Spleen (tissue), 11 donors: ENCODE measurements at regions not wholly inside any gene's neighbourhood (a gene's known extent, or its start where the extent isn't known, plus 50 kb on each side); places are given as distances from the start of the nearest gene placed in this dataset.

Experiments
- DNase-seq: peaks from one replicate; pipeline ENCODE4 v3.0.0-alpha.2; 2020
- H3K27ac ChIP-seq, 8 donors: fragments of 200-600 bp; sonication (generic) in 7 of 8; 1 replicate in 4 of 8; 2 replicates in 4 of 8; pipeline versions ENCODE4 v1.5.0 to v1.8.0; 2016 to 2021; ENCODE audit warnings: inconsistent platforms in 4 of 8, mild to moderate bottlenecking in 4 of 8, moderate library complexity in 1 of 8
- H3K27me3 ChIP-seq, 7 donors: fragments of 200-600 bp; sonication (generic) in 6 of 7; replicated peaks in 1 of 7; 1 replicate in 4 of 7; 2 replicates in 3 of 7; pipeline versions ENCODE4 v1.5.0 to v1.8.0; 2016 to 2021; ENCODE audit warnings: inconsistent platforms in 3 of 7, mild to moderate bottlenecking in 1 of 7
- H3K36me3 ChIP-seq, 6 donors: fragments of 200-600 bp; sonication (generic) in 5 of 6; 1 replicate in 4 of 6; 2 replicates in 2 of 6; pipeline versions ENCODE4 v1.5.0 to v1.8.0; 2016 to 2021; ENCODE audit warnings: inconsistent platforms in 2 of 6
- H3K4me1 ChIP-seq, 6 donors: fragments of 200-600 bp; sonication (generic) in 5 of 6; 1 replicate in 3 of 6; 2 replicates in 3 of 6; pipeline versions ENCODE4 v1.5.0 to v1.8.0; 2016 to 2021; ENCODE audit warnings: inconsistent platforms in 3 of 6
- H3K4me3 ChIP-seq, 8 donors: fragments of 200-600 bp; sonication (generic) in 7 of 8; 1 replicate in 4 of 8; 2 replicates in 4 of 8; pipeline versions ENCODE4 v1.5.0 to v1.8.0; 2016 to 2021; ENCODE audit warnings: inconsistent platforms in 4 of 8, mild to moderate bottlenecking in 4 of 8, moderate library complexity in 2 of 8
- H3K9me3 ChIP-seq, 8 donors: fragments of 200-600 bp; sonication (generic) in 7 of 8; 1 replicate in 4 of 8; 2 replicates in 4 of 8; pipeline versions ENCODE4 v1.5.0 to v1.8.0; 2016 to 2021; ENCODE audit warnings: inconsistent platforms in 4 of 8
- CTCF ChIP-seq, 11 experiments: fragments of 200-600 bp in 7 of 11; fragments of 450-650 bp in 4 of 11; sonication (generic) in 4 of 11; IDR thresholded peaks in 8 of 11; conservative IDR thresholded peaks in 3 of 11; 1 replicate in 7 of 11; 2 replicates in 4 of 11; pipeline versions ENCODE4 v1.4.0 to v1.8.0; 2016 to 2021; ENCODE audit warnings: antibody characterized with exemption in 11 of 11, inconsistent platforms in 4 of 11, mild to moderate bottlenecking in 1 of 11
- POLR2A ChIP-seq, 3 donors: fragments of 450-650 bp; IDR thresholded peaks; one replicate each; pipeline ENCODE4 v1.5.1; 2017; ENCODE audit warnings: antibody characterized with exemption in 3 of 3, mild to moderate bottlenecking in 1 of 3
- POLR2AphosphoS5 ChIP-seq, 3 donors: sonication (generic); formaldehyde crosslinking; IDR thresholded peaks; one replicate each; pipeline ENCODE4 v1.5.1; 2017; ENCODE audit warnings: antibody characterized with exemption in 3 of 3
- WGBS, 5 donors: extraction: QIAGEN DNeasy Blood & Tissue Kit in 3 of 5; methylation state at CpG; one replicate each; pipeline versions ENCODE4 v1.1.5 to v1.1.7; 2013 to 2018; 5-methylcytosine and 5-hydroxymethylcytosine counted together
- intact Hi-C: fragments of 100-400 bp; cut with DNase I; formaldehyde crosslinking; loops from one replicate; pipeline ENCODE4 v1.15.0; 2023; ENCODE audit warnings: low total_unique reads
- donor health status: healthy with polysubstance abuse.
- donor health status: DM: no; HTN: no; CAD: no; lungs with moderate emphysema.
- donor health status: DM: no; HTN: no; CAD: no.
- donor health status: Bipolar disorder and iron deficiency.
- donor health status: healthy.
- donor health status: DM: no; HTN: no; CAD: no.
- donor health status: DM: yes; HTN: yes; CAD: no.

GRCh38 chr14:86902176-86902950, 1090.6 kb downstream of the GALC start:
- WGBS, 5 donors, result 76 to 84% (median 80%) methylated on average over 7 of the region's 7 CpGs
- peaks cover 0 to 8% (median 0%) of the 10 kb centered on the region in 8 donors for H3K9me3 ChIP-seq
- TF ChIP-seq POLR2A (IDR thresholded peaks at IDR 0.05), result no peak
- TF ChIP-seq CTCF (IDR thresholded peaks at IDR 0.05 in 8 of 11, conservative IDR thresholded peaks at IDR 0.05 in 3 of 11), result no peak
- TF ChIP-seq POLR2AphosphoS5 (IDR thresholded peaks at IDR 0.05), result no peak
- no peak overlapping the region for H3K27ac ChIP-seq
- H3K27me3 ChIP-seq, result no peaks in the 10 kb centered on the region
- intact Hi-C loops, result loop anchor here (10.0 kb wide), 1 partner anchor 712 kb away; no protein-coding TSS in a partner anchor
- DNase-seq, result no peak
- H3K4me1 ChIP-seq, result no peaks in the 10 kb centered on the region
- no peak overlapping the region for H3K4me3 ChIP-seq
- no peaks in the 10 kb centered on the region for H3K36me3 ChIP-seq

GRCh38 chr14:86897704-86898513, 1095.1 kb downstream of the GALC start:
- H3K4me3 ChIP-seq, result no peak overlapping the region
- no peaks in the 10 kb centered on the region for H3K27me3 ChIP-seq
- intact Hi-C loops, result no loop called here
- no peak overlapping the region for H3K27ac ChIP-seq
- no peaks in the 10 kb centered on the region for H3K36me3 ChIP-seq
- WGBS, 5 donors, result 71 to 84% (median 77%) methylated on average over 4 of the region's 4 CpGs
- H3K4me1 ChIP-seq, result no peaks in the 10 kb centered on the region
- TF ChIP-seq POLR2A (IDR thresholded peaks at IDR 0.05), result no peak
- TF ChIP-seq POLR2AphosphoS5 (IDR thresholded peaks at IDR 0.05), result no peak
- no peak for TF ChIP-seq CTCF (IDR thresholded peaks at IDR 0.05 in 8 of 11, conservative IDR thresholded peaks at IDR 0.05 in 3 of 11)
- DNase-seq, result no peak
- H3K9me3 ChIP-seq, result no peaks in the 10 kb centered on the region

- no peak overlapping the region for H3K27ac ChIP-seq
- no peaks in the 10 kb centered on the region for H3K36me3 ChIP-seq
- H3K4me3 ChIP-seq, result no peak overlapping the region
- TF ChIP-seq POLR2A (IDR thresholded peaks at IDR 0.05), result no peak
- TF ChIP-seq CTCF (IDR thresholded peaks at IDR 0.05 in 8 of 11, conservative IDR thresholded peaks at IDR 0.05 in 3 of 11), result no peak
- no peak for TF ChIP-seq POLR2AphosphoS5 (IDR thresholded peaks at IDR 0.05)
- no peak for DNase-seq
- intact Hi-C loops, result no loop called here
- no peaks in the 10 kb centered on the region for H3K9me3 ChIP-seq
- H3K4me1 ChIP-seq, result no peaks in the 10 kb centered on the region
- no peaks in the 10 kb centered on the region for H3K27me3 ChIP-seq
Observed at GRCh38 chr14:86897224-86897623, 1095.8 kb downstream of the GALC start.

DNA sequence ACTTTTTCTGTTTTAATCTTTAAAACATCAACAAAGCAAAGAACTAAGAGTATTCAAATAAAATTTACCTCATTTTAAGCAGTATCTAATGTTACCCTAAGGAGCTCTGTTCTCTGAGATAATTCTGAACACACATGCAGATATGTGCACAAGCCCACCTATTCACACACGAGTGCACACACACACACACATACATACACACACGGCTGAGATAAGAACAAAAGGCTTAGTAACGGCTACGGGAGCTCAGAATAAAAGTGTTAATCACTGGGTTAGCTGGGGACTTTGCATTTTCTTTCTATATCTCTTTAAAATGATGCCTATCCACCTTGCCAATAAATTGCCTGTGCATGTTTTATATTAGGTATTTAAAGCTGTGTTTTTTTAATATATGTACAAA, 1096.3 kb downstream of the GALC start:
- TF ChIP-seq CTCF (IDR thresholded peaks at IDR 0.05 in 8 of 11, conservative IDR thresholded peaks at IDR 0.05 in 3 of 11) (no peak), POLR2AphosphoS5 (IDR thresholded peaks at IDR 0.05) (no peak), POLR2A (IDR thresholded peaks at IDR 0.05) (no peak)
- 83 to 89% (median 89%) methylated on average over 4 of the region's 4 CpGs for WGBS, 5 donors
- no peak for DNase-seq

More for the DNA sequence above, 1096.3 kb downstream of the GALC start:
- Histone ChIP-seq H3K36me3 (no peaks in the 10 kb centered on the region), H3K27ac (no peak overlapping the region), H3K4me1 (no peaks in the 10 kb centered on the region), H3K4me3 (no peak overlapping the region), H3K9me3 (no peaks in the 10 kb centered on the region), H3K27me3 (no peaks in the 10 kb centered on the region)
- intact Hi-C loops, result no loop called here
